ENCODE measurements at regions not wholly inside any gene's neighbourhood (a gene's known extent, or its start where the extent isn't known, plus 50 kb on each side); places are given as distances from the start of the nearest gene placed in this dataset.

GRCh38 chr1:34427170-34427569, 250.5 kb downstream of the C1orf94 start:
- no peaks in the 10 kb centered on the region for H3K27me3 Mint-ChIP-seq (ENCODE audit: low read depth)
- no peak for TF ChIP-seq CTCF (IDR thresholded peaks at IDR 0.05)
- no peaks in the 10 kb centered on the region for H3K9me3 Mint-ChIP-seq (ENCODE audit: low read depth)
- no peak for DNase-seq (ENCODE audit: low spot score)
- H3K27ac Mint-ChIP-seq (ENCODE audit: unreplicated experiment): no peak overlapping the region
- no peak overlapping the region for H3K4me3 Mint-ChIP-seq (ENCODE audit: unreplicated experiment)
- H3K36me3 Mint-ChIP-seq (ENCODE audit: low read depth): no peaks in the 10 kb centered on the region
- H3K4me1 Mint-ChIP-seq (ENCODE audit: low read depth): no peaks in the 10 kb centered on the region

- no peak for TF ChIP-seq CTCF (IDR thresholded peaks at IDR 0.05)
- no peaks in the 10 kb centered on the region for H3K9me3 Mint-ChIP-seq (ENCODE audit: low read depth)
- no peaks in the 10 kb centered on the region for H3K27me3 Mint-ChIP-seq (ENCODE audit: low read depth)
- H3K36me3 Mint-ChIP-seq (ENCODE audit: low read depth): no peaks in the 10 kb centered on the region
- no peak overlapping the region for H3K4me3 Mint-ChIP-seq (ENCODE audit: unreplicated experiment)
- no peak overlapping the region for H3K27ac Mint-ChIP-seq (ENCODE audit: unreplicated experiment)
- H3K4me1 Mint-ChIP-seq (ENCODE audit: low read depth): no peaks in the 10 kb centered on the region
- DNase-seq (ENCODE audit: low spot score): no peak
Observed at GRCh38 chr1:34433099-34433498, 256.4 kb downstream of the C1orf94 start.

GRCh38 chr1:34436836-34437235, 260.1 kb downstream of the C1orf94 start:
- no peak overlapping the region for H3K27ac Mint-ChIP-seq (ENCODE audit: unreplicated experiment)
- no peaks in the 10 kb centered on the region for H3K27me3 Mint-ChIP-seq (ENCODE audit: low read depth)
- no peaks in the 10 kb centered on the region for H3K4me1 Mint-ChIP-seq (ENCODE audit: low read depth)
- no peak for DNase-seq (ENCODE audit: low spot score)
- H3K4me3 Mint-ChIP-seq (ENCODE audit: unreplicated experiment): no peak overlapping the region
- no peaks in the 10 kb centered on the region for H3K36me3 Mint-ChIP-seq (ENCODE audit: low read depth)
- H3K9me3 Mint-ChIP-seq (ENCODE audit: low read depth): peaks cover 5% of the 10 kb centered on the region
- no peak for TF ChIP-seq CTCF (IDR thresholded peaks at IDR 0.05)

GRCh38 chr1:34441259-34442069, 264.8 kb downstream of the C1orf94 start:
- Mint-ChIP-seq H3K27ac (ENCODE audit: unreplicated experiment) (no peak overlapping the region), H3K4me1 (ENCODE audit: low read depth) (no peaks in the 10 kb centered on the region), H3K4me3 (ENCODE audit: unreplicated experiment) (no peak overlapping the region), H3K27me3 (ENCODE audit: low read depth) (peaks cover 2% of the 10 kb centered on the region), H3K36me3 (ENCODE audit: low read depth) (no peaks in the 10 kb centered on the region), H3K9me3 (ENCODE audit: low read depth) (peaks cover 5% of the 10 kb centered on the region)
- no peak for TF ChIP-seq CTCF (IDR thresholded peaks at IDR 0.05)
- DNase-seq (ENCODE audit: low spot score): no peak

DNA sequence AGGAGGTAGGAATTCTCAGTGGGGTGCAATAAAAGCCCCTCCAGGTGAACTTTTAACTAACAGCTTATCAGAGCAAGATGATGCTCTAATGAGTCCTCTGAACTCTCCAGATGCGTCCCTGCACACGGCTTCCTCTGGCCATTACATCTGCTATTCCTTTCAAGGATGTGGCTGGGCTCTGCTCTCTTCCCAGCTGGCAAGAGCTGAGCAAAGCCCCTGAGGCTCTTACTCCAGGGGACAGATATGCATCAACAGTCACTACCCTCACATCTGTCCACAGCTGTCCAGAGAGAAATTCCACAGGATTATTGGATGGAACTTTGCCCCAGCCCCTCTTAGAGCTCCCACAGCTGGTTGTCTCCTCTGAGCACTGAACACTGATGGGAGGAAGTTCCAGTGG, 267.8 kb downstream of the C1orf94 start:
- Mint-ChIP-seq H3K4me3 (ENCODE audit: unreplicated experiment) (no peak overlapping the region), H3K9me3 (ENCODE audit: low read depth) (peaks cover 14% of the 10 kb centered on the region), H3K27ac (ENCODE audit: unreplicated experiment) (no peak overlapping the region), H3K36me3 (ENCODE audit: low read depth) (no peaks in the 10 kb centered on the region), H3K27me3 (ENCODE audit: low read depth) (peaks cover 2% of the 10 kb centered on the region), H3K4me1 (ENCODE audit: low read depth) (no peaks in the 10 kb centered on the region)
- no peak for TF ChIP-seq CTCF (IDR thresholded peaks at IDR 0.05)
- DNase-seq (ENCODE audit: low spot score): no peak
